Choroid plexus epithelial cell (primary cell): ENCODE measurements at regions not wholly inside any gene's neighbourhood (a gene's known extent, or its start where the extent isn't known, plus 50 kb on each side); places are given as distances from the start of the nearest gene placed in this dataset.
A peak's percentile ranks its signal among the peaks of the same experiment; 100 is the strongest.
"Not testable (repeated sequence)": the region's sequence is repeated elsewhere in the genome, so short reads cannot be mapped to it uniquely, and the experiment has no call there.

Experiments used
- DNase-seq: peaks from one replicate; pipeline ENCODE4 v3.0.0-alpha.2; 2010; ENCODE audit warnings: low read depth
- H3K4me3 ChIP-seq: 2 replicates; pipeline ENCODE4 v1.5.1; 2011; ENCODE audit warnings: low read depth, mild to moderate bottlenecking, control low read depth, low read length, moderate library complexity
- CTCF ChIP-seq: conservative IDR thresholded peaks from 2 replicates; pipeline ENCODE4 v1.5.1; 2011; ENCODE audit warnings: low read depth, mild to moderate bottlenecking, control low read depth, inconsistent platforms, low read length, moderate library complexity

GRCh38 chr5:36739751-36740221 lies 133.4 kb downstream of the SLC1A3 start:
- TF ChIP-seq CTCF: peak; percentile 95
- DNase-seq: peak; percentile 89
- no peak overlapping the region for H3K4me3 ChIP-seq

- no peak for TF ChIP-seq CTCF
- peak; percentile 56 for DNase-seq
- H3K4me3 ChIP-seq: no peak overlapping the region
Observed at GRCh38 chr5:36740259-36740898, 134.0 kb downstream of the SLC1A3 start.

GRCh38 chr5:36741128-36741527 lies 134.7 kb downstream of the SLC1A3 start:
- no peak for TF ChIP-seq CTCF
- no peak overlapping the region for H3K4me3 ChIP-seq
- no peak for DNase-seq

- peak; percentile 68 for TF ChIP-seq CTCF
- peak; percentile 48 for DNase-seq
- peak overlapping the region; percentile 64 for H3K4me3 ChIP-seq
Observed at GRCh38 chr5:36743891-36744772, 132.4 kb upstream of the NIPBL start.

GRCh38 chr5:36744773-36745589 lies 131.6 kb upstream of the NIPBL start:
- TF ChIP-seq CTCF: no peak
- H3K4me3 ChIP-seq: peak overlapping the region; percentile 64
- DNase-seq: peak; percentile 45

GRCh38 chr5:36747794-36748193 lies 128.8 kb upstream of the NIPBL start:
- not testable (repeated sequence) for DNase-seq, H3K4me3 ChIP-seq

GRCh38 chr5:36751886-36752285 lies 124.7 kb upstream of the NIPBL start:
- H3K4me3 ChIP-seq: no peak overlapping the region
- TF ChIP-seq CTCF: peak; percentile 39
- DNase-seq: no peak
